Peyer's patch (tissue), 4 donors: ENCODE measurements at regions not wholly inside any gene's neighbourhood (a gene's known extent, or its start where the extent isn't known, plus 50 kb on each side); places are given as distances from the start of the nearest gene placed in this dataset.

Source experiments
- DNase-seq, 3 donors: peaks; one replicate each; pipeline ENCODE4 v3.0.0-alpha.2; 2017 to 2019
- H3K27ac ChIP-seq, 4 donors: fragments of 200-600 bp; sonication (generic); one replicate each; pipeline ENCODE4 v1.5.1; 2016 to 2019
- H3K27me3 ChIP-seq, 2 donors: fragments of 200-600 bp; sonication (generic); one replicate each; pipeline ENCODE4 v1.5.1; 2019
- H3K36me3 ChIP-seq, 3 donors: fragments of 200-600 bp; sonication (generic); one replicate each; pipeline ENCODE4 v1.5.1; 2016 to 2019
- H3K4me1 ChIP-seq, 4 donors: fragments of 200-600 bp; sonication (generic); one replicate each; pipeline ENCODE4 v1.5.1; 2016 to 2019
- H3K4me3 ChIP-seq, 4 donors: fragments of 200-600 bp; sonication (generic); 1 replicate in 3 of 4; 2 replicates in 1 of 4; pipeline ENCODE4 v1.5.1; 2016 to 2019; ENCODE audit warnings: mild to moderate bottlenecking in 1 of 4
- H3K9me3 ChIP-seq, 4 donors: fragments of 200-600 bp; sonication (generic); one replicate each; pipeline ENCODE4 v1.5.1; 2016 to 2019; ENCODE audit warnings: mild to moderate bottlenecking in 1 of 4
- POLR2A ChIP-seq, 2 donors: fragments of 450-650 bp; IDR thresholded peaks; one replicate each; pipeline ENCODE4 v1.5.1; 2017; ENCODE audit warnings: antibody characterized with exemption in 2 of 2, mild to moderate bottlenecking in 2 of 2, moderate library complexity in 2 of 2
- TF ChIP-seq, protein P1 (sequence below), 6 experiments: fragments of 450-650 bp in 4 of 6; fragments of 200-600 bp in 2 of 6; sonication (generic) in 1 of 6; IDR thresholded peaks; one replicate each; pipeline ENCODE4 v1.5.1; 2017 to 2019; ENCODE audit warnings: antibody characterized with exemption in 6 of 6, mild to moderate bottlenecking in 3 of 6, moderate library complexity in 1 of 6

DNA sequence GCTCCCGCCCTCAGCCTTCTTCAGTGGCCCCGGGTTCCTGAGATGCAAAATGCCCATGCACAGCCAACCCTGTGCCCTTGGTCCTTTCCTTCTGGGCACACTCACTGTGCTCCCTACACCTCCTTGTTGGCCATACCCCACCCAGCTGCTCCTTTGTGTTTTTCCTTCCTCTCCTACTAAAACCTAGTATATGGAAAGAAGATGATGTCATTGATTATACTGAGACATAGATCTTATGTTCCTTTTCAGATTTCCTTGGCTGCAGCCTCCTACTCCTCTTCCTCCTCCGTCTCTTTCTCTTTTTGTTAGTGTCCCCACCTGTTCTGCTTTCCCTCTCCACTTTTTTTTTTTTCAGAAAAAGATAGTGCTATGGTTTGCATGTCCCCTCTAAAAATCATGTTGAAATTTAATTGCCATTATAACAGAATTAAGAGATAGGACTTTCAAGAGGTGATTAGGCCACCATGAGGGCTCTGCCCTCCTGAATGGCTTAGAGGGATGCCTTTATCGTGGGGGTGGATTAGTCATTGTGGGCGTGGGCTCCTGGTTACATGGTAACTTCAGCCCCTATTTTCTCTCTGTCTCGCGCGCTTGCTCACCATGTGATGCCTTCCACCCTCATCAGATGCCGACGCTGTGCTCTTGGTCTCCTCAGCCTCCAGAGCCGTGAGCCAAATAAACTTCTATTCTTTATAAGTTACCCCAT, 254.9 kb upstream of the GATB start:
- TF ChIP-seq POLR2A (IDR thresholded peaks at IDR 0.05), result no peak
- TF ChIP-seq, protein P1, sequence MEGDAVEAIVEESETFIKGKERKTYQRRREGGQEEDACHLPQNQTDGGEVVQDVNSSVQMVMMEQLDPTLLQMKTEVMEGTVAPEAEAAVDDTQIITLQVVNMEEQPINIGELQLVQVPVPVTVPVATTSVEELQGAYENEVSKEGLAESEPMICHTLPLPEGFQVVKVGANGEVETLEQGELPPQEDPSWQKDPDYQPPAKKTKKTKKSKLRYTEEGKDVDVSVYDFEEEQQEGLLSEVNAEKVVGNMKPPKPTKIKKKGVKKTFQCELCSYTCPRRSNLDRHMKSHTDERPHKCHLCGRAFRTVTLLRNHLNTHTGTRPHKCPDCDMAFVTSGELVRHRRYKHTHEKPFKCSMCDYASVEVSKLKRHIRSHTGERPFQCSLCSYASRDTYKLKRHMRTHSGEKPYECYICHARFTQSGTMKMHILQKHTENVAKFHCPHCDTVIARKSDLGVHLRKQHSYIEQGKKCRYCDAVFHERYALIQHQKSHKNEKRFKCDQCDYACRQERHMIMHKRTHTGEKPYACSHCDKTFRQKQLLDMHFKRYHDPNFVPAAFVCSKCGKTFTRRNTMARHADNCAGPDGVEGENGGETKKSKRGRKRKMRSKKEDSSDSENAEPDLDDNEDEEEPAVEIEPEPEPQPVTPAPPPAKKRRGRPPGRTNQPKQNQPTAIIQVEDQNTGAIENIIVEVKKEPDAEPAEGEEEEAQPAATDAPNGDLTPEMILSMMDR (IDR thresholded peaks at IDR 0.05), result no peak
- DNase-seq, result no peak
- H3K4me3 ChIP-seq, result no peak overlapping the region

DNA sequence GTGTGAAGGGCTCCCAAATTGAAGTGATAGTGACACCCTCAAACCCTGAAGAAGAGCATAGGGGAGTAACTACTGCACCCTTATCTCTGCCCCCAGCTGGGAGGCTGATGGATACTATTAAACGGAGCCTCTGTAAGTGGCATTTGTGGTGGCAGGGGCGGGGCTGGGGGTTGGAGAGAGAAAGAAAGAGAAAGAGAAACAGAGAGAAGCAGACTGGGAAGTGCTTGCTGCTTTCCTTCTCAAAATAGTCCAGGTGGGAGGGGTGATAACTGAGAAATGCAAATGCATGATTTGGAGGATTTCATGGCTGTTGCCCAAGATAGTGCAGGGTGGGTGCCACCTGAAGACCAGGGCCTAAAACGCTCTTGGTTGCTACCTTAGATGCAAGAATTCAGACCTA, 253.5 kb upstream of the GATB start:
- H3K27ac ChIP-seq, result no peak overlapping the region
- no peaks in the 10 kb centered on the region for H3K9me3 ChIP-seq
- peak in 2 of 3 donors; percentile 36 to 49 for DNase-seq
- no peak overlapping the region for H3K4me3 ChIP-seq
- TF ChIP-seq POLR2A (IDR thresholded peaks at IDR 0.05), result no peak
- TF ChIP-seq, protein P1 (IDR thresholded peaks at IDR 0.05), result no peak
- H3K4me1 ChIP-seq, result no peaks in the 10 kb centered on the region
- H3K36me3 ChIP-seq, result no peaks in the 10 kb centered on the region
- H3K27me3 ChIP-seq, result no peaks in the 10 kb centered on the region

More for the DNA sequence above, 254.9 kb upstream of the GATB start:
- Histone ChIP-seq H3K27ac (no peak overlapping the region), H3K4me1 (no peaks in the 10 kb centered on the region), H3K9me3 (no peaks in the 10 kb centered on the region), H3K27me3 (no peaks in the 10 kb centered on the region), H3K36me3 (no peaks in the 10 kb centered on the region)

DNA sequence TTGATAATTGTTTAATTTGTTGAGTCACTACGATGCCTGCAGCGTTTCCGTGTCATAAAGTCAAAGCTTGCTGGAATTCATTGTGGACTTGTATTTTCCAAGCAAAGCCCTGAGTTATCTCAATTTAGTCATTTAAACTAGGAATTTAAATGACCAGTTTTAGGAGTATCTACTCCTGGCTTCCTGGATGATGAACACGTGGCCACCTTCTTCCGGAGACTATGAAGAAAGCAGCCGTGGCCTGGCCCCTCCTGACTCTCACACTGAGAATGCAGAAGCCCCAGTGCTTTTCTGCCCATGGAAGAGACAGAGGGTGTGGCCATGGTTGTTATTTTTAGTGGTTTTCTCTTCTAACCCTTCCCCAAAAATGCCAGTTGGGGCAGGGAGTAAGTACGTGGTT, 250.7 kb upstream of the GATB start:
- no peaks in the 10 kb centered on the region for H3K27me3 ChIP-seq
- no peak overlapping the region for H3K27ac ChIP-seq
- H3K4me1 ChIP-seq, result no peaks in the 10 kb centered on the region
- no peak overlapping the region for H3K4me3 ChIP-seq
- no peaks in the 10 kb centered on the region for H3K9me3 ChIP-seq
- H3K36me3 ChIP-seq, result no peaks in the 10 kb centered on the region
- no peak for TF ChIP-seq POLR2A (IDR thresholded peaks at IDR 0.05)
- TF ChIP-seq, protein P1 (IDR thresholded peaks at IDR 0.05), result no peak
- DNase-seq, result no peak

DNA sequence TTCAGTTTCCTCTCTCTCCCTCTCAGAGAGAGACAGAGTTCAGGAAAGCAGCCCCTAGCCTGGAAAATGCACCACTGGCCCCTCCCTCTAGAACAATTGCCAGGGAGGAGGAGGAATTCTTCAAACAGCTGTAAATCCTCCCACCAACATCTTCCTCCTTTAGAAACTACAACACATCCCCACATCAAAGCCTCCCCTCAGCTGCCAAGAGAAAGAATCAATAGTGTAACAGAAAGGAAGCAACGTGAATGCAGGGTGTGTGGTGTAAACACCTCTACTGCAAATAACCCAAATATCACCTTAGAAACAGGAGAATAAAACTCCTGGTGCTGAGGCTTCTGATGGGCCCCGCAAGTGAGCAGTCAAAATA, 249.9 kb upstream of the GATB start:
- H3K36me3 ChIP-seq, result no peaks in the 10 kb centered on the region
- no peak for DNase-seq
- no peak overlapping the region for H3K27ac ChIP-seq
- H3K4me1 ChIP-seq, result no peaks in the 10 kb centered on the region
- no peaks in the 10 kb centered on the region for H3K9me3 ChIP-seq
- no peak overlapping the region for H3K4me3 ChIP-seq
- H3K27me3 ChIP-seq, result no peaks in the 10 kb centered on the region
- TF ChIP-seq POLR2A (IDR thresholded peaks at IDR 0.05), result no peak
- TF ChIP-seq, protein P1 (IDR thresholded peaks at IDR 0.05), result no peak

DNA sequence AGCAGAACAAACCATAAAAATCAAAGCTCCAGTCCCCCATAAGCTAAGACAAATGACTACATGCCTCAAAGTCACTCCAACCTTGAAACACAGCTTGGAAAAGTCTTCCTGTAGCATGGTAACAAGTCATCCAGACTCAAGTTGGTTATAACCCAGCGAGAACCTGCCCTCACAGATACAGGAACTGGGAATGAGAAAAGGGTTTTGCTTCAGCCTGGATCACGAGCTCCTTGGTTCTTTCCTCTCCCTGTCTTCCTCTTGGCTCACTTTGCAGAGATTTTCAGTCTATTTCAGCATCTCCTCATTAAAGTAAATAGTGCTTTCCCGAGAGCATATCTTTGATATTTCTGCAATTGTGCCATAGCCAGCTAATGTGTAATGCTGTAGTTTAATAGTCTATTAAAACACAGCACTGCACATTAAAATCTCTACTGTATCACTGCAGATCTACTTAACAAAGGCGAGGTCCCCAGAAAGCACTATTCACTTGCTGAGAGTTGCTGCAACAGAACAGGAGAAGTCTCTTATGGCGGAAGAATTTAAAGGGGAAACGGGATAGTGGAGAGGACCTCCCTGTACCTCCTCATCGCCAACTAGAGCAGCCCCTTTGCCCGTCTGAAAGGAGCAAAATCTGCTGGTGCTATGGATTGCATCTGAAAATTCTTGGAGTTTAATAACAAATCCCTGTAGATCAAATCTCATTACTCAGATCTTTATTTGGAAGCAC, 249.3 kb upstream of the GATB start:
- Histone ChIP-seq H3K9me3 (no peaks in the 10 kb centered on the region), H3K36me3 (no peaks in the 10 kb centered on the region), H3K27ac (no peak overlapping the region), H3K4me3 (no peak overlapping the region), H3K27me3 (no peaks in the 10 kb centered on the region), H3K4me1 (no peaks in the 10 kb centered on the region)
- TF ChIP-seq POLR2A (IDR thresholded peaks at IDR 0.05), result no peak
- TF ChIP-seq, protein P1 (IDR thresholded peaks at IDR 0.05), result no peak
- no peak for DNase-seq
